22Rv1 (cell line): ENCODE measurements at regions not wholly inside any gene's neighbourhood (a gene's known extent, or its start where the extent isn't known, plus 50 kb on each side); places are given as distances from the start of the nearest gene placed in this dataset.

Experiments used
- CTCF ChIP-seq: fragments of 450-650 bp; IDR thresholded peaks from 2 replicates; pipeline ENCODE4 v1.5.1; 2017; ENCODE audit warnings: mild to moderate bottlenecking
- ZFX ChIP-seq: fragments of 450-650 bp; IDR thresholded peaks from 2 replicates; pipeline ENCODE4 v1.6.1; 2017; ENCODE audit warnings: antibody characterized with exemption, borderline replicate concordance

- TF ChIP-seq CTCF = no peak
- TF ChIP-seq ZFX = no peak
Observed at GRCh38 chr1:198967566-198967965, 328.7 kb downstream of the PTPRC start.
